CD14-positive monocyte (primary cell): ENCODE measurements at regions not wholly inside any gene's neighbourhood (a gene's known extent, or its start where the extent isn't known, plus 50 kb on each side); places are given as distances from the start of the nearest gene placed in this dataset.

Experiments used
- DNase-seq, 3 donors: peaks; one replicate each; pipeline ENCODE4 v3.0.0-alpha.2; 2011 to 2022
- H2AFZ ChIP-seq: 2 replicates; pipeline ENCODE4 v1.6.0; 2012; ENCODE audit warnings: mild to moderate bottlenecking, low read depth, low read length, inconsistent platforms; ENCODE audit not compliant: insufficient read depth, poor library complexity, severe bottlenecking
- H3K27ac ChIP-seq, 2 donors: 1 replicate in 1 of 2; 2 replicates in 1 of 2; pipeline ENCODE4 v1.5.1; 2012 to 2013; ENCODE audit warnings: low read length in 2 of 2, control low read depth in 1 of 2, inconsistent platforms in 1 of 2, low read depth in 1 of 2, mild to moderate bottlenecking in 1 of 2
- H3K27me3 ChIP-seq, 2 donors: one replicate each; pipeline versions ENCODE4 v1.6.0 to v1.6.1; 2011 to 2013; ENCODE audit warnings: low read length in 2 of 2; ENCODE audit not compliant: control insufficient read depth in 2 of 2, insufficient read depth in 2 of 2
- H3K36me3 ChIP-seq, 2 donors: replicated peaks in 1 of 2; 1 replicate in 1 of 2; 2 replicates in 1 of 2; pipeline versions ENCODE4 v1.5.1 to v1.6.1; 2012 to 2013; ENCODE audit warnings: low read length in 2 of 2, control low read depth in 1 of 2, inconsistent platforms in 1 of 2, mild to moderate bottlenecking in 1 of 2; ENCODE audit not compliant: insufficient read depth in 2 of 2, control insufficient read depth in 1 of 2
- H3K4me1 ChIP-seq, 2 donors: 1 replicate in 1 of 2; 2 replicates in 1 of 2; pipeline versions ENCODE4 v1.5.1 to v1.6.1; 2012 to 2013; ENCODE audit warnings: low read length in 2 of 2, control low read depth in 1 of 2, inconsistent platforms in 1 of 2, mild to moderate bottlenecking in 1 of 2, moderate library complexity in 1 of 2; ENCODE audit not compliant: insufficient read depth in 2 of 2, control insufficient read depth in 1 of 2
- H3K4me2 ChIP-seq: replicated peaks from 2 replicates; pipeline ENCODE3; 2012; ENCODE audit warnings: low read length, moderate library complexity, mild to moderate bottlenecking; ENCODE audit not compliant: poor library complexity, severe bottlenecking; ENCODE audit errors: extremely low read depth
- H3K4me3 ChIP-seq, 3 experiments: fragments of 200-600 bp in 1 of 3; sonication (generic) in 1 of 3; replicated peaks in 1 of 3; 1 replicate in 2 of 3; 2 replicates in 1 of 3; pipeline ENCODE4 v1.5.1; 2011 to 2013; ENCODE audit warnings: low read length in 3 of 3, mild to moderate bottlenecking in 3 of 3, control low read depth in 2 of 3, low read depth in 2 of 3, inconsistent platforms in 1 of 3, moderate library complexity in 1 of 3
- H3K79me2 ChIP-seq: 2 replicates; pipeline ENCODE4 v1.6.0; 2012; ENCODE audit warnings: mild to moderate bottlenecking, control low read depth, inconsistent platforms, low read length, moderate library complexity; ENCODE audit not compliant: insufficient read depth
- H3K9ac ChIP-seq: 2 replicates; pipeline ENCODE4 v1.6.0; 2017; ENCODE audit warnings: low read length, mild to moderate bottlenecking; ENCODE audit not compliant: insufficient read depth, poor library complexity, severe bottlenecking
- H3K9me3 ChIP-seq, 2 donors: replicated peaks in 1 of 2; 1 replicate in 1 of 2; 2 replicates in 1 of 2; pipeline versions ENCODE4 v1.5.1 to v1.6.1; 2012 to 2013; ENCODE audit warnings: low read length in 2 of 2, control low read depth in 1 of 2; ENCODE audit not compliant: control insufficient read depth in 1 of 2, insufficient read depth in 1 of 2
- H4K20me1 ChIP-seq: 2 replicates; pipeline ENCODE4 v1.6.0; 2012; ENCODE audit warnings: mild to moderate bottlenecking, low read length, control low read depth, moderate library complexity; ENCODE audit not compliant: insufficient read depth
- H3K27ac Mint-ChIP-seq, 7 donors: one replicate each; pipeline ENCODE4 v1.8.0; 2020; ENCODE audit warnings: mild to moderate bottlenecking in 7 of 7, mixed read lengths in 7 of 7, moderate library complexity in 6 of 7, inconsistent platforms in 2 of 7
- H3K27me3 Mint-ChIP-seq, 3 donors: one replicate each; pipeline ENCODE4 v1.8.0; 2021 to 2022; ENCODE audit warnings: low read depth in 3 of 3, mild to moderate bottlenecking in 3 of 3, mixed read lengths in 3 of 3, moderate library complexity in 3 of 3, inconsistent platforms in 1 of 3
- H3K36me3 Mint-ChIP-seq, 2 donors: one replicate each; pipeline ENCODE4 v1.8.0; 2020; ENCODE audit warnings: mixed read lengths in 2 of 2, inconsistent platforms in 1 of 2, mild to moderate bottlenecking in 1 of 2
- H3K4me1 Mint-ChIP-seq: one replicate; pipeline ENCODE4 v1.8.0; 2020; ENCODE audit warnings: mild to moderate bottlenecking, mixed read lengths
- H3K4me3 Mint-ChIP-seq, 2 donors: one replicate each; pipeline ENCODE4 v1.8.0; 2020; ENCODE audit warnings: mild to moderate bottlenecking in 2 of 2, mixed read lengths in 2 of 2, moderate library complexity in 1 of 2
- H3K9me3 Mint-ChIP-seq, 7 donors: one replicate each; pipeline ENCODE4 v1.8.0; 2020 to 2022; ENCODE audit warnings: mixed read lengths in 7 of 7, mild to moderate bottlenecking in 6 of 7, moderate library complexity in 6 of 7, inconsistent platforms in 2 of 7
- WGBS: methylation state at CpG from one replicate; pipeline ENCODE4 v1.1.5; 2013; ENCODE audit warnings: missing lambda C conversion rate; ENCODE audit not compliant: insufficient coverage; 5-methylcytosine and 5-hydroxymethylcytosine counted together
- intact Hi-C, 2 donors: fragments of 100-400 bp; cut with micrococcal nuclease; formaldehyde crosslinking; loops; one replicate each; pipeline versions ENCODE4 v1.15.0 to v1.15.1; 2023
- TF ChIP-seq, protein P1 (sequence below): fragments of 200-600 bp; IDR thresholded peaks from one replicate; pipeline ENCODE4 v1.8.0; 2022; ENCODE audit warnings: antibody characterized with exemption, mild to moderate bottlenecking

DNA sequence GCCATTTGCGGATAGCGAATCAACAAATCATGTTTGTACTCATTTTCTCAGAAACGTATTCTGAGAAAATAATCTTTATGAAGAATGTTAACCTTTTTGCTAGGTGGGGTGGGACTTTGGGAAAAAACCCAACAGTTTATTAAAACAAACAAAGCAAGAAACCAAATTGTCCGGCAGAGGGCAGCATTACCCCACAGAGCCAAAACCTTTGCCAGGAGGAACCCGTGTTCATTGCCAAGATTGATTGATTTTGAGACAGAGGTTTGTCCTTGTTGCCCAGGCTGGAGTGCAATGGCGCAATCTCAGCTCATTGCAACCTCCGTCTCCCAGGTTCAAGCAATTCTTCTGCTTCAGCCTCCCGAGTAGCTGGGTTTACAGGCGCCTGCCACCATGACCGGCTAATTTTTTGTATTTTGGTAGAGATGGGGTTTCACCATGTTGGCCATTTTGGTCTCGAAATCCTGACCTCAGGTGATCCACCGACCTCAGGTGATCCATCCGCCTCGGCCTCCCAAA, 70.8 kb upstream of the RHOU start:
- intact Hi-C loops, result loop anchor here in 1 of 2 donors (2.0 kb wide), 1 partner anchor 818 kb away; no protein-coding TSS in a partner anchor

DNA sequence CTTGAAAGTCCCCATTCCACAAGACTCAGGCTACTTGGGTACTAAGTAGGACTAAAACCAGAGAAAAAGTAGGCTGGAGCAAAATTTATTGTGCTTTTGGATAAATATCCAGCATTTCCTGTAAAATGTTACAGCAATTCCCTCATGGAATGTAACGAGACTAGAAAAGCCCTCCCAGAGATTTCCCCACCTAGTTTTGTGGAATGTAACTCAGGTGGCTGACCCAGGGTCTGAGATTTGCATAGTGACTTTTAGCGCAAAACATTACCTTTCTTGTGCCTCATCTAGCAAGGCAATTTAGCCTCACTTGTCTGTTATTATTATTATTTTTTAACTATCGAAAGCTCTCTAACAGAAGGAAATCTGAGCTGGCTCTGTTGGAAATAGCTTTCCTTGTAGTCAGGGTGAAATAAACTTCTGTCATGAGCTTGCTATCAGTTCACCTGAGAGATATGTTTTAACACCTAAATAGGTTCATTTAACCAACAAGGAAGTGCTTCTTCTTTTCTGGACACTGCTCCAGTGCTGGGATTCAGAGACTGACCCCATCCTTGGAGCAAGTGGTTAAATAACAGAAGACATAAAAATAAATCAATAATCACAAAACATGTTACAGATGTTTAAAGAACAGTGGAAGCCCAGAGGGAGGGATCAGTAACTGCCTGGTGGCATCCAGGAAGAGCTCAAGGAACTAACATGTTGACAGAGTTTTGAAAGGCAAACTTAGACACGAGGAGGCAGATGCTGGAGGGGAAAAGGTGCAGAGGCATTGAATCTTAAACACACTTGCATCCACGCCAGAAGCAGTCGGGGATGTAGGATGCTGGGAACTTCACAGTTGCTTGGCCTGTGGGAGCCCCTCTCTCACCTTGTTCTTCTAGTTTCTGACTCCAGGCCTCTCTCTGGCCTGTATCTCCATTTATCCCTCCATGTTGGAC, 68.3 kb upstream of the RHOU start:
- Mint-ChIP-seq H3K9me3 (peaks cover 2 to 7% (median 4%) of the 10 kb centered on the region in 7 donors), H3K4me3 (no peak overlapping the region), H3K27ac (peak overlapping the region in 1 of 7 donors; percentile 70), H3K4me1 (peaks cover 8% of the 10 kb centered on the region), H3K27me3 (peaks cover 0 to 5% (median 1%) of the 10 kb centered on the region in 3 donors), H3K36me3 (no peaks in the 10 kb centered on the region)
- peak overlapping the region; percentile 17 for H2AFZ ChIP-seq
- no peak overlapping the region for H3K4me2 ChIP-seq
- intact Hi-C loops, result no loop called here
- no peaks in the 10 kb centered on the region for H3K36me3 ChIP-seq
- H3K9me3 ChIP-seq, result no peaks in the 10 kb centered on the region
- TF ChIP-seq, protein P1, sequence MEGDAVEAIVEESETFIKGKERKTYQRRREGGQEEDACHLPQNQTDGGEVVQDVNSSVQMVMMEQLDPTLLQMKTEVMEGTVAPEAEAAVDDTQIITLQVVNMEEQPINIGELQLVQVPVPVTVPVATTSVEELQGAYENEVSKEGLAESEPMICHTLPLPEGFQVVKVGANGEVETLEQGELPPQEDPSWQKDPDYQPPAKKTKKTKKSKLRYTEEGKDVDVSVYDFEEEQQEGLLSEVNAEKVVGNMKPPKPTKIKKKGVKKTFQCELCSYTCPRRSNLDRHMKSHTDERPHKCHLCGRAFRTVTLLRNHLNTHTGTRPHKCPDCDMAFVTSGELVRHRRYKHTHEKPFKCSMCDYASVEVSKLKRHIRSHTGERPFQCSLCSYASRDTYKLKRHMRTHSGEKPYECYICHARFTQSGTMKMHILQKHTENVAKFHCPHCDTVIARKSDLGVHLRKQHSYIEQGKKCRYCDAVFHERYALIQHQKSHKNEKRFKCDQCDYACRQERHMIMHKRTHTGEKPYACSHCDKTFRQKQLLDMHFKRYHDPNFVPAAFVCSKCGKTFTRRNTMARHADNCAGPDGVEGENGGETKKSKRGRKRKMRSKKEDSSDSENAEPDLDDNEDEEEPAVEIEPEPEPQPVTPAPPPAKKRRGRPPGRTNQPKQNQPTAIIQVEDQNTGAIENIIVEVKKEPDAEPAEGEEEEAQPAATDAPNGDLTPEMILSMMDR, result no peak
- no peak for DNase-seq
- H3K27ac ChIP-seq, result no peak overlapping the region
- H3K9ac ChIP-seq, result no peak overlapping the region
- H3K4me1 ChIP-seq, result peaks cover 3 to 8% of the 10 kb centered on the region in 2 donors
- H3K4me3 ChIP-seq, result no peak overlapping the region
- no CpG with 5 or more reads among the region's 6 CpGs for WGBS
- H3K27me3 ChIP-seq, result peaks cover 0 to 2% of the 10 kb centered on the region in 2 donors
- no peaks in the 10 kb centered on the region for H3K79me2 ChIP-seq
- H4K20me1 ChIP-seq, result no peaks in the 10 kb centered on the region

More for the DNA sequence above, 70.8 kb upstream of the RHOU start:
- Mint-ChIP-seq H3K36me3 (no peaks in the 10 kb centered on the region), H3K4me1 (peaks cover 8% of the 10 kb centered on the region), H3K9me3 (peaks cover 0 to 7% (median 3%) of the 10 kb centered on the region in 7 donors), H3K27ac (no peak overlapping the region), H3K27me3 (peaks cover 9 to 15% (median 11%) of the 10 kb centered on the region in 3 donors), H3K4me3 (no peak overlapping the region)
- peak; percentile 59 to 78 (median 69) for DNase-seq
- Histone ChIP-seq H3K4me3 (no peak overlapping the region), H3K27ac (no peak overlapping the region), H3K4me2 (no peak overlapping the region), H3K9me3 (no peaks in the 10 kb centered on the region), H3K27me3 (peaks cover 0 to 2% of the 10 kb centered on the region in 2 donors), H3K79me2 (no peaks in the 10 kb centered on the region), H2AFZ (no peak overlapping the region), H3K36me3 (no peaks in the 10 kb centered on the region), H3K9ac (no peak overlapping the region), H3K4me1 (peaks cover 3 to 8% of the 10 kb centered on the region in 2 donors), H4K20me1 (no peaks in the 10 kb centered on the region)
- WGBS, result 100% methylated on average over 1 of the region's 14 CpGs
- TF ChIP-seq, protein P1, result peak; percentile 88
